HepG2 (cell line): ENCODE measurements at regions not wholly inside any gene's neighbourhood (a gene's known extent, or its start where the extent isn't known, plus 50 kb on each side); places are given as distances from the start of the nearest gene placed in this dataset.

Experiments
- CAMTA2 ChIP-seq: sonication (generic); formaldehyde crosslinking; IDR thresholded peaks from 2 replicates; pipeline ENCODE4 v1.4.0; 2020; ENCODE audit warnings: mild to moderate bottlenecking, missing genetic modification reagents, borderline replicate concordance
- FOXA1 ChIP-seq, 2 experiments: fragments of 450-650 bp in 1 of 2; sonication (generic) in 1 of 2; formaldehyde crosslinking in 1 of 2; IDR thresholded peaks; 2 replicates each; pipeline versions ENCODE4 v1.4.0 to v1.6.1; 2016 to 2020; ENCODE audit warnings: missing genetic modification reagents in 1 of 2
- KDM2A ChIP-seq: sonication (generic); formaldehyde crosslinking; IDR thresholded peaks from 2 replicates; pipeline ENCODE4 v1.4.0; 2020; ENCODE audit warnings: low read depth, missing genetic modification reagents, borderline replicate concordance
- POLR2A ChIP-seq, 2 experiments: IDR thresholded peaks; 2 replicates each; pipeline ENCODE4 v1.6.1; 2011; ENCODE audit warnings: low read depth in 2 of 2, low read length in 2 of 2, mild to moderate bottlenecking in 1 of 2, moderate library complexity in 1 of 2; ENCODE audit not compliant: insufficient read depth in 1 of 2
- POLR2AphosphoS2 ChIP-seq: IDR thresholded peaks from 2 replicates; pipeline ENCODE4 v1.6.1; 2011; ENCODE audit warnings: low read depth, low read length, improper control_type of control experiment
- ZNF275 ChIP-seq: sonication (generic); formaldehyde crosslinking; IDR thresholded peaks from 2 replicates; pipeline ENCODE4 v1.8.0; 2022; ENCODE audit warnings: missing genetic modification reagents, mild to moderate bottlenecking, inconsistent platforms, borderline replicate concordance
- ZNF33B ChIP-seq: sonication (generic); formaldehyde crosslinking; IDR thresholded peaks from 2 replicates; pipeline ENCODE4 v1.5.1; 2020; ENCODE audit warnings: mild to moderate bottlenecking, missing genetic modification reagents
- ZSCAN5A ChIP-seq: sonication (generic); formaldehyde crosslinking; IDR thresholded peaks from 2 replicates; pipeline ENCODE4 v1.8.0; 2022; ENCODE audit warnings: mild to moderate bottlenecking, missing genetic modification reagents, borderline replicate concordance
- TF ChIP-seq, protein P1 (sequence below): sonication (generic); formaldehyde crosslinking; IDR thresholded peaks from 2 replicates; pipeline ENCODE4 v1.5.0; 2020; ENCODE audit warnings: mild to moderate bottlenecking, missing genetic modification reagents, moderate library complexity
- TF ChIP-seq, protein P2 (sequence below): sonication (generic); formaldehyde crosslinking; IDR thresholded peaks from 2 replicates; pipeline ENCODE4 v1.8.1; 2023; ENCODE audit warnings: mild to moderate bottlenecking, missing genetic modification reagents

DNA sequence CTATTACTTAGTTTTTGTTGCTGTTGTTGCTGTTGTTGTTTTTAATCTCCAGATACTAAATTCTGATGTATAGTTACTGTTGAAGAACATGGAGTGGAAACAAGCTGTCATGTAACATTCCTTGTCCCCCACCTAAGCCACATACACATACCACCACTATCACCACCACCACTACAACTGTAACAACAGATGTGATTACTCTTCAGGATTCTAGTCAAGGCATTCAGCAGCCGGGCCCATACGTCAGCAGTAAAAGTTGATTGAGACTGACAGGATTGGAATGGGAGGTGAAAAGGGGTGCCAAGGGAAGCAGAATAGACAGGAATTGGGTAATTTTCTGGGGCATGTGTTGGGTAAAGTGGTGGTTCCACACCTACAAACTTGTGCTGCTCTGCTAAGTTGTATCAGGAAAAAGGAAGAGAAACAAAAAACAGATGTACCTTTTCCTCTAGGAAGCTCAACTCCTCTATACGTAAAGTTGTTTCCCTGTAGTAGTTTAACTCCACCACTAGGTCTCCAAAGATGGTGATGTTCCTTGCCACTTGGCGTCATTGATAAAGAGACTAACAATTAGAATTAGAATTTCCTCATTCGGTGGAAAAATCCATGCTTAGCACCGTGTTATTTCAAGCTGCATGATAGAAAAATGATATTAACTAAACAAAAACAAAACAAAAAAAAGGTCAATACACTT is 138.6 kb downstream of the ARRDC3 start:
- TF ChIP-seq ZNF33B (no peak), KDM2A (CRISPR knock-in tag) (no peak), POLR2AphosphoS2 (no peak), POLR2A (IDR thresholded peaks at IDR 0.05; ENCODE audit: insufficient read depth in 1 of 2, low read depth in 2 of 2, low read length in 2 of 2) (no peak), CAMTA2 (CRISPR knock-in tag) (no peak), FOXA1 (IDR thresholded peaks at IDR 0.05) (no peak), FOXA1 (CRISPR knock-in tag; IDR thresholded peaks at IDR 0.05) (no peak), ZNF275 (CRISPR knock-in tag) (no peak), ZSCAN5A (CRISPR knock-in tag) (no peak)
- TF ChIP-seq, protein P1, sequence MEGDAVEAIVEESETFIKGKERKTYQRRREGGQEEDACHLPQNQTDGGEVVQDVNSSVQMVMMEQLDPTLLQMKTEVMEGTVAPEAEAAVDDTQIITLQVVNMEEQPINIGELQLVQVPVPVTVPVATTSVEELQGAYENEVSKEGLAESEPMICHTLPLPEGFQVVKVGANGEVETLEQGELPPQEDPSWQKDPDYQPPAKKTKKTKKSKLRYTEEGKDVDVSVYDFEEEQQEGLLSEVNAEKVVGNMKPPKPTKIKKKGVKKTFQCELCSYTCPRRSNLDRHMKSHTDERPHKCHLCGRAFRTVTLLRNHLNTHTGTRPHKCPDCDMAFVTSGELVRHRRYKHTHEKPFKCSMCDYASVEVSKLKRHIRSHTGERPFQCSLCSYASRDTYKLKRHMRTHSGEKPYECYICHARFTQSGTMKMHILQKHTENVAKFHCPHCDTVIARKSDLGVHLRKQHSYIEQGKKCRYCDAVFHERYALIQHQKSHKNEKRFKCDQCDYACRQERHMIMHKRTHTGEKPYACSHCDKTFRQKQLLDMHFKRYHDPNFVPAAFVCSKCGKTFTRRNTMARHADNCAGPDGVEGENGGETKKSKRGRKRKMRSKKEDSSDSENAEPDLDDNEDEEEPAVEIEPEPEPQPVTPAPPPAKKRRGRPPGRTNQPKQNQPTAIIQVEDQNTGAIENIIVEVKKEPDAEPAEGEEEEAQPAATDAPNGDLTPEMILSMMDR (CRISPR knock-in tag), result no peak
- TF ChIP-seq, protein P2, sequence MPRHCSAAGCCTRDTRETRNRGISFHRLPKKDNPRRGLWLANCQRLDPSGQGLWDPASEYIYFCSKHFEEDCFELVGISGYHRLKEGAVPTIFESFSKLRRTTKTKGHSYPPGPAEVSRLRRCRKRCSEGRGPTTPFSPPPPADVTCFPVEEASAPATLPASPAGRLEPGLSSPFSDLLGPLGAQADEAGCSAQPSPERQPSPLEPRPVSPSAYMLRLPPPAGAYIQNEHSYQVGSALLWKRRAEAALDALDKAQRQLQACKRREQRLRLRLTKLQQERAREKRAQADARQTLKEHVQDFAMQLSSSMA, result no peak
